Activated CD4-positive, alpha-beta memory T cell treated with anti-CD3 and anti-CD28 coated beads for 36 hours (primary cell): ENCODE measurements at regions not wholly inside any gene's neighbourhood (a gene's known extent, or its start where the extent isn't known, plus 50 kb on each side); places are given as distances from the start of the nearest gene placed in this dataset.

ENCODE experiments used
- CTCF ChIA-PET: fragments of 350-600 bp; sonication (Branson Sonifier 250); formaldehyde crosslinking; loops from one replicate; lab custom pipeline; 2021; ENCODE audit warnings: antibody characterized with exemption, inconsistent platforms; lab: Charles Lee
- POLR2A ChIA-PET: fragments of 350-600 bp; sonication (Branson Sonifier 250); formaldehyde crosslinking; loops from one replicate; lab custom pipeline; 2021; ENCODE audit warnings: antibody characterized with exemption; lab: Charles Lee
- DNase-seq: peaks from one replicate; pipeline ENCODE4 v3.0.0-alpha.2; 2020
- H3K27ac Mint-ChIP-seq: one replicate; pipeline ENCODE4 v1.8.0; 2021; ENCODE audit warnings: mixed read lengths
- H3K27me3 Mint-ChIP-seq: one replicate; pipeline ENCODE4 v1.8.0; 2021; ENCODE audit warnings: mixed read lengths
- H3K36me3 Mint-ChIP-seq: one replicate; pipeline ENCODE4 v1.8.0; 2021; ENCODE audit warnings: mixed read lengths
- H3K4me1 Mint-ChIP-seq: one replicate; pipeline ENCODE4 v1.8.0; 2021; ENCODE audit warnings: low read depth, mixed read lengths
- H3K4me3 Mint-ChIP-seq: one replicate; pipeline ENCODE4 v1.8.0; 2021; ENCODE audit warnings: mild to moderate bottlenecking, mixed read lengths
- H3K9me3 Mint-ChIP-seq: one replicate; pipeline ENCODE4 v1.8.0; 2021; ENCODE audit warnings: mixed read lengths
- intact Hi-C: fragments of 100-400 bp; cut with micrococcal nuclease; formaldehyde crosslinking; loops from one replicate; pipeline ENCODE4 v1.15.1; 2023

- H3K27ac Mint-ChIP-seq: no peak overlapping the region
- no peak overlapping the region for H3K4me3 Mint-ChIP-seq
- H3K9me3 Mint-ChIP-seq: no peaks in the 10 kb centered on the region
- no peaks in the 10 kb centered on the region for H3K36me3 Mint-ChIP-seq
- H3K4me1 Mint-ChIP-seq: no peaks in the 10 kb centered on the region
- CTCF ChIA-PET: no interaction called here
- no peaks in the 10 kb centered on the region for H3K27me3 Mint-ChIP-seq
- intact Hi-C loops: no loop called here
- no peak for DNase-seq
- POLR2A ChIA-PET: no interaction called here
Observed at GRCh38 chr19:27918818-27919217, 1294.1 kb downstream of the UQCRFS1 start.

DNA sequence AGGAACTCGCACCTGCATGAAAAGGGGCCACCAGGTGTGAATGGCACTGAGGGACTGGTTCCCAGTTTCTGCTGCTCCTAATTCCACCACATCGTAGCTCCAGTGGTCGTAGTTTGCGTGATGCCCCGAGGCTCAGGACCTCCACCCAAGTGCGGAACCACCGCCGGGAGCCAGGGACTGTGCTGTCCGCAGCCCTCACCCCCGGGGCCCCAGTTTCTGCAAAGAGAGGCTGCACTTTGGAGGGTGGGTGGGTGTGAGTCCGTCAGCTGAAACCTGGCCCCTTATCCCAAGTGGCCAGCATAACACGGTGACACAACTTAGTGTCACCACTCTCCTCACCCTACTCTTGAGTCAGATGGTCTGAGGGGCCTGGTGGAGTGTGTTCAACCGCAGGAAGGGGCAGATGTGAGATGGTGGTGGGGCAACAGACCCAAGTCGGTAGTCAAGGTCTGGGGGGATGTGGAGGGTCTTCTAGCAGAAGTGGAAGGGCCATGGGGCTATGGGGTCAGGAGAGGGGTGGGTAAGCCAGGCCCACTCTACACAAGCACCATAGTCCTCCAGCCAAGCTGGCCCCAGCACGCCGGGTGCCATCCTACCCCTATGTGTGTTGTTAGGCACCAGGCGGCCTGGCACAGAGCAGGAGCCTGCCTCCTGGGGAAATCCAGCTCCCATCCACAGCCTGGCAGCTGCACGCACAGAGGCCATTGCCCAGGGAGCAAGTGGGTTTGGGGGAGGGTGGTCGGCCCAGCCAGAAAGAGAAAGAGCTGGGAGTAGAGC, 1301.6 kb downstream of the UQCRFS1 start:
- DNase-seq: no peak
- no peaks in the 10 kb centered on the region for H3K27me3 Mint-ChIP-seq
- no peak overlapping the region for H3K4me3 Mint-ChIP-seq
- POLR2A ChIA-PET: no interaction called here
- no peaks in the 10 kb centered on the region for H3K36me3 Mint-ChIP-seq
- intact Hi-C loops: no loop called here
- peaks cover 3% of the 10 kb centered on the region for H3K9me3 Mint-ChIP-seq
- CTCF ChIA-PET: no interaction called here
- no peaks in the 10 kb centered on the region for H3K4me1 Mint-ChIP-seq
- no peak overlapping the region for H3K27ac Mint-ChIP-seq

GRCh38 chr19:27909861-27910260, 1303.1 kb downstream of the UQCRFS1 start:
- DNase-seq: no peak
- Mint-ChIP-seq H3K4me1 (no peaks in the 10 kb centered on the region), H3K27ac (no peak overlapping the region), H3K27me3 (no peaks in the 10 kb centered on the region), H3K9me3 (peaks cover 3% of the 10 kb centered on the region), H3K36me3 (no peaks in the 10 kb centered on the region), H3K4me3 (no peak overlapping the region)
- intact Hi-C loops: no loop called here
- ChIA-PET POLR2A (no interaction called here), CTCF (no interaction called here)

GRCh38 chr19:27909185-27909840, 1303.6 kb downstream of the UQCRFS1 start:
- H3K27ac Mint-ChIP-seq: no peak overlapping the region
- peaks cover 3% of the 10 kb centered on the region for H3K9me3 Mint-ChIP-seq
- DNase-seq: no peak
- no peaks in the 10 kb centered on the region for H3K27me3 Mint-ChIP-seq
- CTCF ChIA-PET: no interaction called here
- H3K4me1 Mint-ChIP-seq: no peaks in the 10 kb centered on the region
- POLR2A ChIA-PET: no interaction called here
- no peaks in the 10 kb centered on the region for H3K36me3 Mint-ChIP-seq
- intact Hi-C loops: no loop called here
- H3K4me3 Mint-ChIP-seq: no peak overlapping the region

- Mint-ChIP-seq H3K27me3 (no peaks in the 10 kb centered on the region), H3K9me3 (peaks cover 3% of the 10 kb centered on the region), H3K4me1 (no peaks in the 10 kb centered on the region), H3K27ac (no peak overlapping the region), H3K4me3 (no peak overlapping the region), H3K36me3 (no peaks in the 10 kb centered on the region)
- ChIA-PET CTCF (no interaction called here), POLR2A (no interaction called here)
- no peak for DNase-seq
- intact Hi-C loops: no loop called here
Observed at GRCh38 chr19:27906081-27906480, 1306.9 kb downstream of the UQCRFS1 start.

- no peak overlapping the region for H3K27ac Mint-ChIP-seq
- CTCF ChIA-PET: no interaction called here
- intact Hi-C loops: no loop called here
- no peaks in the 10 kb centered on the region for H3K9me3 Mint-ChIP-seq
- H3K4me3 Mint-ChIP-seq: no peak overlapping the region
- POLR2A ChIA-PET: interaction anchor here (0.7 kb wide), 1 partner anchor 12 kb away, joined by 3 read pairs; no protein-coding TSS in a partner anchor
- no peak for DNase-seq
- no peaks in the 10 kb centered on the region for H3K4me1 Mint-ChIP-seq
- H3K36me3 Mint-ChIP-seq: no peaks in the 10 kb centered on the region
- no peaks in the 10 kb centered on the region for H3K27me3 Mint-ChIP-seq
Observed at GRCh38 chr19:27905074-27905473, 1307.9 kb downstream of the UQCRFS1 start.

- no peak for DNase-seq
- intact Hi-C loops: no loop called here
- H3K4me1 Mint-ChIP-seq: no peaks in the 10 kb centered on the region
- ChIA-PET CTCF (no interaction called here), POLR2A (no interaction called here)
- no peak overlapping the region for H3K27ac Mint-ChIP-seq
- H3K4me3 Mint-ChIP-seq: no peak overlapping the region
- no peaks in the 10 kb centered on the region for H3K9me3 Mint-ChIP-seq
- no peaks in the 10 kb centered on the region for H3K27me3 Mint-ChIP-seq
- H3K36me3 Mint-ChIP-seq: no peaks in the 10 kb centered on the region
Observed at GRCh38 chr19:27901078-27901477, 1311.9 kb downstream of the UQCRFS1 start.

GRCh38 chr19:27896091-27896490, 1316.9 kb downstream of the UQCRFS1 start:
- no peak overlapping the region for H3K4me3 Mint-ChIP-seq
- H3K27ac Mint-ChIP-seq: no peak overlapping the region
- intact Hi-C loops: no loop called here
- H3K27me3 Mint-ChIP-seq: no peaks in the 10 kb centered on the region
- no peak for DNase-seq
- ChIA-PET POLR2A (no interaction called here), CTCF (no interaction called here)
- H3K9me3 Mint-ChIP-seq: no peaks in the 10 kb centered on the region
- no peaks in the 10 kb centered on the region for H3K4me1 Mint-ChIP-seq
- H3K36me3 Mint-ChIP-seq: no peaks in the 10 kb centered on the region

GRCh38 chr19:27894906-27895754, 1317.8 kb downstream of the UQCRFS1 start:
- intact Hi-C loops: no loop called here
- no peak overlapping the region for H3K27ac Mint-ChIP-seq
- POLR2A ChIA-PET: no interaction called here
- H3K4me3 Mint-ChIP-seq: no peak overlapping the region
- CTCF ChIA-PET: no interaction called here
- H3K4me1 Mint-ChIP-seq: no peaks in the 10 kb centered on the region
- no peaks in the 10 kb centered on the region for H3K9me3 Mint-ChIP-seq
- no peaks in the 10 kb centered on the region for H3K36me3 Mint-ChIP-seq
- no peaks in the 10 kb centered on the region for H3K27me3 Mint-ChIP-seq
- no peak for DNase-seq

DNA sequence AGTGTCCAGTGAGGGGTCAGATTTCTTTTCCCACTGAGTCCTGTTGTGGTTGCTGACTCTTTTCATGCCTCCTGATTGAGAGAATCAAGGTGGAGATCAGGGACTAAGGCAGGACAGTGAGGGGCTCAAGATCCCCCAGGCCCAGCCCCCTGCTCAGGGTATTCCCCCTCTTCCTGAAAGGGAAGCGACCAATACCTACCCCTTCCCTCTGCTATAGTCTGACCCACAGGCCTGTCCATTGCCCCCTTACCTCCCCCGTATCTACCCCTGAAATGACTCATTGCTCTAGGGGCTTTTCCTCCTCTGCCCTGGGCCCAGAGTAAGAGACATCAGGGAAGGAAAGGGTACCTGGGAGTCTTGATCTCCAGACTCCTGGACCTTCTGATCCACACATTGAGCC, 1320.5 kb downstream of the UQCRFS1 start:
- intact Hi-C loops: no loop called here
- H3K9me3 Mint-ChIP-seq: peaks cover 3% of the 10 kb centered on the region
- no peak for DNase-seq
- CTCF ChIA-PET: no interaction called here
- H3K27me3 Mint-ChIP-seq: no peaks in the 10 kb centered on the region
- no peaks in the 10 kb centered on the region for H3K4me1 Mint-ChIP-seq
- H3K4me3 Mint-ChIP-seq: no peak overlapping the region
- POLR2A ChIA-PET: no interaction called here
- no peaks in the 10 kb centered on the region for H3K36me3 Mint-ChIP-seq
- no peak overlapping the region for H3K27ac Mint-ChIP-seq

DNA sequence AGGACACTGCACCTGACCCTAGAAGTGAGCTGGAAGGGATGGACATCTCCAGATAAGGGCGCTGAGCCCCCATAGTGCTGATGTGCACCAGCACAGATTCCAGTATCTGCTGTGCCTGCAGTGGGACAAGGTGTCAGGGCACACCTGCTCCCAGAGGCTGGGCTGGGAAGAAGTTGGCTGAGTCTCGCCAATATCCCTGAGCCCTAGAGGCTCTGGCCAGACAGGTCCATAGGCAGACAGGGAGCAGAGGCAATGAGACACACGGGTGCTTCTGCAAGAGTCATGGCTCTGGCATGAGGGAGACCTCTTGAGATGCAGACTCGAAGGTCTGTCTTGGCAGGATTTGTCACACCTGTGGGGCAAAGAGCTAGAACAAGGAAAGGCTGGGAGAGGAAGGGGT, 1321.5 kb downstream of the UQCRFS1 start:
- no peaks in the 10 kb centered on the region for H3K36me3 Mint-ChIP-seq

GRCh38 chr19:27890696-27891095, 1322.3 kb downstream of the UQCRFS1 start:
- no peak overlapping the region for H3K27ac Mint-ChIP-seq
- CTCF ChIA-PET: no interaction called here

More for the DNA sequence above, 1321.5 kb downstream of the UQCRFS1 start:
- H3K4me3 Mint-ChIP-seq: no peak overlapping the region
- H3K9me3 Mint-ChIP-seq: peaks cover 12% of the 10 kb centered on the region
- CTCF ChIA-PET: no interaction called here
- no peaks in the 10 kb centered on the region for H3K4me1 Mint-ChIP-seq
- no peak overlapping the region for H3K27ac Mint-ChIP-seq
- no peaks in the 10 kb centered on the region for H3K27me3 Mint-ChIP-seq
- POLR2A ChIA-PET: no interaction called here
- intact Hi-C loops: no loop called here
- no peak for DNase-seq

More at GRCh38 chr19:27890696-27891095, 1322.3 kb downstream of the UQCRFS1 start:
- peaks cover 16% of the 10 kb centered on the region for H3K9me3 Mint-ChIP-seq
- no peaks in the 10 kb centered on the region for H3K27me3 Mint-ChIP-seq
- intact Hi-C loops: no loop called here
- no peak overlapping the region for H3K4me3 Mint-ChIP-seq
- H3K4me1 Mint-ChIP-seq: no peaks in the 10 kb centered on the region
- POLR2A ChIA-PET: no interaction called here
- DNase-seq: no peak
- no peaks in the 10 kb centered on the region for H3K36me3 Mint-ChIP-seq
